HG03457 (cell line): ENCODE measurements at regions not wholly inside any gene's neighbourhood (a gene's known extent, or its start where the extent isn't known, plus 50 kb on each side); places are given as distances from the start of the nearest gene placed in this dataset.

Source experiments
- ATAC-seq: cut with Tn5 transposase; IDR thresholded peaks from one replicate; pipeline ENCODE4 v1.9.1; 2021; ENCODE audit warnings: moderate number of reproducible peaks; ENCODE audit not compliant: unreplicated experiment

DNA sequence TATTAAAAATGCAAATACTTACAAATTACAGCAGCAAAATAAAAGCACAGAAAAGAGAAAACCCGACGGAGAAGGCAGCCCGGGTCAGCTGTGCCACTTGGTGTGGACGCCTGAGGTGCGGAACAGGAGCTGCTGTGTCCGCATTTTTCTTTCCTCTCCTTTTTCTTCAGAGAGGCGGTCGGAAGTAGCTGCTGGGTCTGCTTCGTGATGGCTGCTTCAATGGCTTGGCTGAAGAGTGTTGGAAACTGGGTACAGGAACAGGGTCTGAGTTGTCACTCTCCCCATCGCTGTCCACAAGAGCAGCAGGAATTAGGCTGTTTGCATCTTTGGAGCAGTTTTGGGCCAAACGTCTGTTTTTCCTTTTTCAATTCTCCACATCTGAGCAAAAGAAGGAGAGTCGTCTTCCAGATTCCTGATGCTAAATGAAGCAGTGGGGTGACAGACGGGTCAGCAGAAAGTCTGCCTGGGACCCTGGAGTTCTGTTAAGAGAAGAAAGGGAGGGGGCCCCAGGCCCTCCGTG, 53.5 kb upstream of the ARL8B start:
- ATAC-seq: no peak

DNA sequence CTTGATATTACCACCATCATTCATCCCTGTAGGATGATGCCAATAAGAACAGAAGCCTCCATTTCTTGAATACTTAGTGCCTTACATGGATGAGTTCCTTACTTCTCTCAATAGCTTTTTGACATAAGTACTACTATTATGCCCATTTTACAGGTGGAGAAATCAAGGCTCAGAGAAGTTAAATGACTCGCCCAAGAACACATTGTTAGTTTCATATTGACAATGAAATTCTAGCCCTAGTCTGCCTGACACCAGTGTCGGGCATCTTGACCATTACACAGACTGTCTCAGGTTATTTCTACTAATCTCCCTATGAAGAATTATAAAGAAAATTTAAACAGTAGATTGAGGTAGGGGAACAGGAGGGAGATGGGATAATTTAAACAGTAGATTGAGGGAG, 52.5 kb upstream of the ARL8B start:
- ATAC-seq: no peak

DNA sequence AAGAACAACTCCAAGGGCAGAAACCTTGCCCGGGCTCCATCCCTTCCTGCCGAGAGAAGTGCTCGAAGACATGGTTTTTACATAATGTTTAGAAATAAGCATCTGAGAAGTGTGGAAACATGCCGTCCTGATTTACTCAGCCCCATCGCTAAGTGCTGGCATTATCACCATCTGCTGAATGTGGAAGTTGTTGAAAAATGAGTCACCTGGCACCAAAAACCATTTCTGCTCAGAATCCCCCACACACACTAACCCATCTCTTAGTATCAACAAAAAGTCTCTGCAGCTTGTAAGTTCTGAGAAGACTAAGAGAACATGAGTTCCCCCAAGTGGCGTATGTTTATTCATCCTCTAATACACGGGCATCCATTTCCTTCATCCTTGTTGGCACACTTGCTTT, 51.0 kb upstream of the ARL8B start:
- ATAC-seq: no peak

DNA sequence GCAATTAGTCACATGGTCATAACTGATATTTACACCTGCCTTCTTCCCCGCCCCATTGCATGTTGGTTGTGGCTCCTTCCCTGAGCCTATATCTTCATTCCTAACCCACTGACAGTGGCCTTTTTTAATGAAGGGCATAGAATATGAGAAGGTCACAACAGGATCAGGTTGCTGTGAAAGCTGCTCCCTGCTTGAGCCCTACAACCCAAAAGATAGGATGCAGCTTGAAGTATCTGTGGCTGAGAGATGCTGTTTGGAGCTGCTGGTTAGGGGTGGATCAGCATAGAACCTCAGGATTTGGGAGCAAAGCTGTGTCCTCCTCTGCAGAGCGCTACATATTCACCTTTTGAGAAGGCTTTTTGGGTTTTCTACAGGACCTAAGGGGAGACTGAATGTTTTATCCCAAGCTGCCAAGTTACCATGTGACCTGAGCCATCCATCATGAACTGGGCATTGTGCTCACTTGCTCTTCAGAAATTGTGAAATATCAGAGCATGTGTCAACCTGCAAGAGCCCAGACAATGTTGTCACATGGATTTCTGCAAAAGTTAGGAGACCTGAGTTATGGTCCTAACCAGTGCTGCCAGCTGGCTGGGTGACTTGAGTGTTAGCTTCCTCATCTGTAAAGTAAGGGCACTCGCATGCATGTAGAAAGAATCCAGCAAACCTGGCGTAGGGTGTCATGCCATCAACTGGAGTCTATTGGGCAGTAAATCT, 49.8 kb upstream of the ARL8B start:
- no peak for ATAC-seq
